ENCODE measurements at regions not wholly inside any gene's neighbourhood (a gene's known extent, or its start where the extent isn't known, plus 50 kb on each side); places are given as distances from the start of the nearest gene placed in this dataset.

- TF ChIP-seq CTCF (conservative IDR thresholded peaks at IDR 0.05) (no peak), ZFX (IDR thresholded peaks at IDR 0.05) (no peak)
Observed at GRCh38 chr13:57345526-57345925, 178.5 kb downstream of the PRR20E start.
